WTC11 (cell line): ENCODE measurements at regions not wholly inside any gene's neighbourhood (a gene's known extent, or its start where the extent isn't known, plus 50 kb on each side); places are given as distances from the start of the nearest gene placed in this dataset.

ENCODE experiments used
- ESRRA ChIP-seq: sonication (generic); formaldehyde crosslinking; IDR thresholded peaks from 2 replicates; pipeline ENCODE4 v1.8.1; 2022; ENCODE audit warnings: mild to moderate bottlenecking, missing genetic modification reagents, borderline replicate concordance
- FOXJ3 ChIP-seq: sonication (generic); formaldehyde crosslinking; IDR thresholded peaks from 2 replicates; pipeline ENCODE4 v1.9.0; 2021; ENCODE audit warnings: missing genetic modification reagents, mild to moderate bottlenecking, borderline replicate concordance
- MAX ChIP-seq: sonication (generic); formaldehyde crosslinking; IDR thresholded peaks from 2 replicates; pipeline ENCODE4 v1.8.0; 2022; ENCODE audit warnings: mild to moderate bottlenecking, missing genetic modification reagents

- TF ChIP-seq ESRRA (CRISPR knock-in tag) (no peak), FOXJ3 (CRISPR knock-in tag) (no peak), MAX (CRISPR knock-in tag) (no peak)
These were observed 740.5 kb upstream of the API5 start for GRCh38 chr11:42571131-42571877.
